Dendritic cell treated with granulocyte-macrophage colony-stimulating factor and Interleukin-4, amounts not matched to agents 40 ng/mL and 50 ng/mL, for 4 days (primary cell): ENCODE measurements at regions not wholly inside any gene's neighbourhood (a gene's known extent, or its start where the extent isn't known, plus 50 kb on each side); places are given as distances from the start of the nearest gene placed in this dataset.
A peak's percentile ranks its signal among the peaks of the same experiment; 100 is the strongest.

Source experiments
- H3K27ac Mint-ChIP-seq: one replicate; pipeline ENCODE4 v1.8.0; 2022; ENCODE audit warnings: mild to moderate bottlenecking, mixed read lengths
- H3K27me3 Mint-ChIP-seq: one replicate; pipeline ENCODE4 v1.8.0; 2022; ENCODE audit warnings: mild to moderate bottlenecking, mixed read lengths
- H3K36me3 Mint-ChIP-seq: one replicate; pipeline ENCODE4 v1.8.0; 2022; ENCODE audit warnings: low read depth, mixed read lengths
- H3K4me1 Mint-ChIP-seq: one replicate; pipeline ENCODE4 v1.8.0; 2022; ENCODE audit warnings: low read depth, mixed read lengths
- H3K4me3 Mint-ChIP-seq: one replicate; pipeline ENCODE4 v1.8.0; 2022; ENCODE audit warnings: mild to moderate bottlenecking, moderate library complexity, mixed read lengths
- H3K9me3 Mint-ChIP-seq: one replicate; pipeline ENCODE4 v1.8.0; 2022; ENCODE audit warnings: mixed read lengths
- intact Hi-C: fragments of 100-400 bp; cut with micrococcal nuclease; formaldehyde crosslinking; loops from one replicate; pipeline ENCODE4 v1.15.0; 2022

DNA sequence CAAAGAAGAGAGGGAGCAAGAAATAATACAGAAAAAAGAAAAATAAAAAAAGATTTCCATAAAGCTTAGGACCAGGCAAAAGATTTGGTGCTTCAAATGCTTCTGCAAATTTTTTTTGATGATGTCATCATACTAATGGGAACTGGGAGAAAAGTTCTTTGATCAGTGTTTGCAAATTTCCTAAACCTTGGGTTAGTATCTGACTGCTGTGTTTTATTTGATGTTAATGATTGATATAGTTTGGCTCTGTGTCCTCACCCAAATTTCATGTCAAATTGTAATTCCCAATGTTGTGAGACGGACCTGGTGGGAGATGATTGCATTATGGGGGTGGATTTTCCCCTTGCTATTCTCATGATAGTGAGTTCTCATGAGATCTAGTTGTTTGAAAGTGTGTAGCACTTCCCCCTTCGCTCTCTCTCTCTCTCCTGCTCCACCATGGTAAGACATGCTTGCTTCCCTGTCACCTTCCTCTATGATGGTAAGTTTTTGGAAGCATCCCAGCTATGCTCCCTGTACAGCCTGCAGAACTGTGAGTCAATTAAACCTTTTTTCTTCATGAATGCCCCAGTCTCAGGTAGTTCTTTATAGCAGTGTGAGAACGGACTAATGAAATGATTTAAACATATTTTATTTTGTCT is 72.6 kb downstream of the TMEM100 start:
- no peaks in the 10 kb centered on the region for H3K36me3 Mint-ChIP-seq
- H3K4me3 Mint-ChIP-seq, result no peak overlapping the region
- H3K27ac Mint-ChIP-seq, result no peak overlapping the region
- no peaks in the 10 kb centered on the region for H3K9me3 Mint-ChIP-seq
- H3K27me3 Mint-ChIP-seq, result peaks cover 4% of the 10 kb centered on the region
- intact Hi-C loops, result loop anchor here (5.0 kb wide), 1 partner anchor 67 kb away; no protein-coding TSS in a partner anchor
- H3K4me1 Mint-ChIP-seq, result peaks cover 15% of the 10 kb centered on the region

DNA sequence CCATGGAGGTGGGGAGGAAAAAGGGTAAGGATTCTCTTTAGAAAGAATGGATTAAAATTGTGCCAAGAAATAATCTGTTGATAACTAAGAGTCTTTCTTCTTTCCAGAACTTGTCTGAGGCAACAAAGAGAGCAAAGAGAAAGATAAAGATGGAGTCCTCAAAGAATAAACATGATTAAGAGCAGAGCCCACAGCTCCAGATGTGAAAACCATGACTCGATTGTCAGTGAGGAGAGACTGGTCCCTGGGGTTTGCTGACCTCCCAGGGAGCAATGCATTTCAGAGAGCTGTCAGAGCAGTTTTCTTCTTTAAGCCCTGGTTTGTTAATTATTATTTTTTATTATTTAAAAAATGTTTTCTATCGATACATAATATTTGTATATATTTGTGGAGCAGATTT is 74.6 kb downstream of the TMEM100 start:
- no peak overlapping the region for H3K4me3 Mint-ChIP-seq
- no peaks in the 10 kb centered on the region for H3K36me3 Mint-ChIP-seq
- no peaks in the 10 kb centered on the region for H3K9me3 Mint-ChIP-seq
- intact Hi-C loops, result no loop called here
- H3K4me1 Mint-ChIP-seq, result peaks cover 15% of the 10 kb centered on the region
- H3K27me3 Mint-ChIP-seq, result peaks cover 4% of the 10 kb centered on the region
- no peak overlapping the region for H3K27ac Mint-ChIP-seq

DNA sequence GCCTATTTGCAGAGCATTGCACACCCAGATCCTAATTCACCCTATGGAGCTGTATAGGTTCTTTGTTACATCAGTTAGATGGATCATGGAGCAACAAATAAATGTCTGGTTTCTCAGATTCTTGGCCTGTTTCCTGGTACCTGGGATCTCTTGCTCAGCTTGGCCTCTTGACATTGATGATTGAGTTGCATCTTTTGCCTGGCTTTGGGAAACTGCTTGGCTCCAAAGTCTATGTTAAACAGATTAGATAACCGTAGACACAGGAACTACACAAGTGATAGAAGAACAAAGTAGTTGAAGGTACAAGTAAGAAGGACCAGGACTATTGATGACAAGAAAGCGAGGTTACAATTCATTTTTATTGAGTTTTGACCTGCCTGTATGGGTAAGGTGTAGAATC is 77.3 kb downstream of the TMEM100 start:
- H3K4me1 Mint-ChIP-seq, result peaks cover 27% of the 10 kb centered on the region
- intact Hi-C loops, result no loop called here
- H3K4me3 Mint-ChIP-seq, result no peak overlapping the region
- peaks cover 4% of the 10 kb centered on the region for H3K27me3 Mint-ChIP-seq
- H3K9me3 Mint-ChIP-seq, result no peaks in the 10 kb centered on the region
- H3K27ac Mint-ChIP-seq, result no peak overlapping the region
- no peaks in the 10 kb centered on the region for H3K36me3 Mint-ChIP-seq

DNA sequence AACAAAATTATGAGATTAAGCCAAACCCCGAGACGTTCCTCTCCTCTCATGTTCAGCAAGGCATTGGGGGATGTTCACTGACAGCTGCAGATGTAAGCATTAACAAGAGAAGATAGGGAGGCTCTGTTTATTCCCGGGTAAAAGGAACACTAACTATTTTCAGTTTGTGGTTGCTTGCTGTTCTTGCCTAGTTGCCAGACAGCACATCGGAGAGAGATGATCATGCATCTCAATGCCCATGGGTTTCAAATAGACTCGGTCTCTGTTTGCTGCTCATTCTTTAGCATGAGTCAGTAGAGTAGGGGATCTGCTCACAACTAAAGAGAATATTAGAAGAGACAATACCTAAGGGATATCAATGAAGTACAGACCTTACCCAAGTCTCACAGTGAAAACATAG is 78.3 kb downstream of the TMEM100 start:
- H3K27ac Mint-ChIP-seq, result no peak overlapping the region
- peaks cover 25% of the 10 kb centered on the region for H3K4me1 Mint-ChIP-seq
- no peaks in the 10 kb centered on the region for H3K9me3 Mint-ChIP-seq
- no peaks in the 10 kb centered on the region for H3K36me3 Mint-ChIP-seq
- H3K4me3 Mint-ChIP-seq, result no peak overlapping the region
- H3K27me3 Mint-ChIP-seq, result peaks cover 4% of the 10 kb centered on the region
- intact Hi-C loops, result no loop called here

DNA sequence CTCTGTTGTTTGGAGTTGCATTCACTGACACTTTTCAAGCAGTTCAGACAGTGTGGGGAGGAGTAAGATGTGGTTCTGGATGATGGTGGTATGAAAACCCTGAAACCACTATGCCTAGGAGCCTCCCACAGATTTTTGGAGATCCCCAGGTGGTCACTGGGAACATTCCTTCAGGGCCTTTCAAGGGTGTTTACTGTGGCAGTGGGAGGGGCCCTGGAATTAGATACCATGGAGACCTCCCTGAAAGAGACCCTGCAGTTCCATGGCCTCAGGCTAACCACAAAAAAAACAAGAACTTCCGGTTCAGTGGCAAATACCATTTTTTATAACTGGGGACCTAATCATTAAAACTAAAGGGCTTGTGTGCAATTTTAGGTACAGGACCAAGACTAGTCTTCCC is 79.9 kb downstream of the TMEM100 start:
- H3K36me3 Mint-ChIP-seq, result no peaks in the 10 kb centered on the region
- peaks cover 25% of the 10 kb centered on the region for H3K4me1 Mint-ChIP-seq
- H3K27ac Mint-ChIP-seq, result no peak overlapping the region
- no peak overlapping the region for H3K4me3 Mint-ChIP-seq
- intact Hi-C loops, result no loop called here
- H3K9me3 Mint-ChIP-seq, result no peaks in the 10 kb centered on the region
- peaks cover under 1% of the 10 kb centered on the region for H3K27me3 Mint-ChIP-seq

DNA sequence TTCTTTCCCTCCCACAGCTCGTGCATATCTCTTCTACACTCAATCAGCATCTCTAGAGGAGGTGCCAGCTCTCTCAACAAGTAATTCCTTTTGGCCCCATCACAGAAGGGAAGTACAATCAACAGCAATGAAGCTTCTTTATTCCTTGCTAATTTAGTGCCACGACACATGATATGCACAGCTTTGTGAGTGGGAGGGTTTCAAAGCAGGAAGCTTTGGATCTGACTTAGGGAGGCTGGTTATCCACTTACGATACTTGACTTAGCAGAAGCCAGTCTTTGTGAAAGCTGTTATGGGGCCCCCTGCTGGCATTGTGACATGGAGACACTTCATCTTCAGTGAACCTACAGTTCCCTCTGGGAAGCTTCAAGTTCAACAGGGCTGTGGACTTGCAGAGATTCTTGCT is 81.0 kb downstream of the TMEM100 start:
- Mint-ChIP-seq H3K27me3 (no peaks in the 10 kb centered on the region), H3K4me1 (peaks cover 25% of the 10 kb centered on the region), H3K36me3 (no peaks in the 10 kb centered on the region), H3K9me3 (no peaks in the 10 kb centered on the region), H3K4me3 (no peak overlapping the region), H3K27ac (no peak overlapping the region)
- intact Hi-C loops, result loop anchor here (1.0 kb wide), 1 partner anchor 115 kb away; no protein-coding TSS in a partner anchor

DNA sequence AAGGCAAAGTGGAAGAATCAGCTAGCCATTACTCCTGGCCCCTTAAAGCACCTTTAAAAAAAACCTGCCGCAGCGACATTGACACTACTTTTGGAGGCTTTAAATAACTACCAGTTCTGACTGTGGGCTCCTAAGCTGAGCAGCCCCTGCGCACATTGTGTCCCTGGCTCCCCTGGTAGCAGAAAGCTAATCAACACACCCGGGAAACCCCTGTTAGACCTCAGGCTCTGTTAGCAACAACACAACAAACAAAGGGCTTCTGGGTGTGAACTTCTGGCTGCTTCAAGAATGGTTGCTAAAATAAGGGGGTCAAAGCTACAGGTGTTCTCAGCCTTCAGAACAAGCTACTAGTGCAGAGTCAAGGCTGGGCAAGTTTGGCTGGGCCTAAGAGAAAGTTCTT is 83.6 kb downstream of the TMEM100 start:
- no peaks in the 10 kb centered on the region for H3K9me3 Mint-ChIP-seq
- no peak overlapping the region for H3K27ac Mint-ChIP-seq
- H3K27me3 Mint-ChIP-seq, result no peaks in the 10 kb centered on the region
- intact Hi-C loops, result no loop called here
- H3K4me1 Mint-ChIP-seq, result peaks cover 29% of the 10 kb centered on the region
- no peak overlapping the region for H3K4me3 Mint-ChIP-seq
- no peaks in the 10 kb centered on the region for H3K36me3 Mint-ChIP-seq

DNA sequence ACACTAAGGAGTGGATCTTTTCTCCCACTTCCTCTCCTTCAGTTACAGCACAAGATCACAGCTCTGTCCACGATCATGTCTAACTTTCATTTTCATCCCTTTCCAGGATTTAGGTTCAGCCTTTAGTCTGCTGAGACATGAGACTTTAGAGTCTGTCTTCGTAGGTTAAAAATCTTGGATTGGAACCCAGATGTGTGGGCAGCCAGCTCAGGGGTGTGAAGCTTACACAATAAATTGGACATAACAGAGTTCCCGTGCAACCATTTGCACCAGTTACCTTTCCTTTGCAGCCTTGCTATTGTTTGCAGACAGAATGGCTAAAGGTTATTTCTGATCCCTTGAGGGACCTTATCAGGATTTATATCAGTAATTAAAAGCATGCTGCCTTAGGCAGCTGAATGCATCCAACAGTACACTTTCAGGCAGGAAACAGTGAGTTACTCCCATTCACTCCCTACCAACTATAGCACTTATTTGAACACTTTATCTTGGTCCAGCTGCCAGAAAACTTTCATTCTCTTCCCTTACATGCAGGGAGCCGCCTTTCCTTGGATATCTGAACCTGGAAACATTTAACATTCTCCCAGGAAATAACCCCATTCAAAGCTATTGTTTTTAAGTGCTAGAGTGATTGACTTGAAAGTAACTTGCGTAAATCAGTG is 87.3 kb downstream of the TMEM100 start:
- Mint-ChIP-seq H3K36me3 (no peaks in the 10 kb centered on the region), H3K9me3 (no peaks in the 10 kb centered on the region), H3K27ac (no peak overlapping the region), H3K4me1 (peaks cover 15% of the 10 kb centered on the region), H3K4me3 (peak overlapping the region; percentile 30), H3K27me3 (peaks cover 3% of the 10 kb centered on the region)
- intact Hi-C loops, result no loop called here

DNA sequence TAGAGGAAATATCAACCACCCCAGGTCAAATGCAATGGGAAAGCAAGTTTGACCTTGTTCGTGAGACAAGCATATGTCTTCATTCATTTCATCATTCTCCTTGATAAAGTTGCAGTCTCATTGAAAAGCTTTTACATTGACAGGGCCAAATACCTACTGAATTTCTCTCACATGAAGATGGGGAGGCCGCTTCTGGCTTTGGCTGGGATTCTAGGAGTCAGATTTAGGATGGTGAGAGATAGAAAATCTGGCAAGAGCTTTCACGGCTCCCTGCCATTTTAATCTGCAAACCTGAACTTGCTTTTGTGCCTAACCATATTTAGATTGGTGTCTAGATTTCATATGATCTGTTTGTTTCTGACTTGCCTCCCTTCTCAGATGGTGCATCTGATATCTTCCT is 88.0 kb downstream of the TMEM100 start:
- Mint-ChIP-seq H3K36me3 (no peaks in the 10 kb centered on the region), H3K4me1 (peaks cover 9% of the 10 kb centered on the region)

DNA sequence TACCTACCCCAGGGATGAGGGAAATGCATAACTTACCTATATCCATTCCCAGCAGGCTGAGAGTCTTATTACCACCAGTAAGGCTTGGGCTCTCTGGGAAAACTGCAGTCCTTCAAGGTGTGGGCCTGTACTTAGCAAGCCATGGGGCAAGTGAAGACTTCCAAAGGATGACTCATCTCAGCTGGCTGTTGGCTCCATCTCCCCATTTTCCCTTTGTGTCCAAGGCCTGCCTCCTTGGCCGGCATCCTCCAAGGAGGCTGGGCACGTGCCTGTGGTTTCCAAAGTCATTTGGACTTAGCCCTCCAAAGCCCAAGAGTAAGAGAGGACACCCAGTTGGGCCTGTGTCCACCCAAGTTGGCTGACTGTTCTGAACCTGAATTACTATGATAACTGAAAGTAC is 89.8 kb downstream of the TMEM100 start:
- Mint-ChIP-seq H3K4me3 (no peak overlapping the region), H3K27ac (no peak overlapping the region), H3K9me3 (peaks cover 6% of the 10 kb centered on the region), H3K27me3 (peaks cover 5% of the 10 kb centered on the region), H3K36me3 (peaks cover 3% of the 10 kb centered on the region), H3K4me1 (peaks cover 8% of the 10 kb centered on the region)
- intact Hi-C loops, result no loop called here

More for the DNA sequence above, 88.0 kb downstream of the TMEM100 start:
- H3K4me3 Mint-ChIP-seq, result no peak overlapping the region
- no peaks in the 10 kb centered on the region for H3K9me3 Mint-ChIP-seq
- H3K27ac Mint-ChIP-seq, result no peak overlapping the region
- intact Hi-C loops, result no loop called here
- H3K27me3 Mint-ChIP-seq, result peaks cover 5% of the 10 kb centered on the region

DNA sequence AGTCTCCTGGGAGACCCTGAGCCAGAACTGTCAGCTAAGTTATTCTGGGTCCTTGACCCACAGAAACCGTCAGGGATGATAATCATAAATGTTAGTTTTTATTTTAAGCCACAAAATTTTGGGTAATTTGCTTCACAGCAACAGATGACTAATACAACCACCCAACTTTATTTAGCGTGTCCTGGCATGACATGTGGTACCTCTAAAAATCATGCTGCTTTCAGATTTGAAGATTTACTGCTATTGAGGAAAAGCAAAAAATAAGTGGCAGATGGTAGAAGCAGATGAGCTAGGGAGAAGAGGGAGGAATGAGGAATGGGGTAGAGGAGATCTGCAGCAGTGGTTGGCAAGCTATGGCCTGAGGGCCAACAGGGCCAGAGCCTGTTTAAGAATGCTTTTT is 90.4 kb downstream of the TMEM100 start:
- intact Hi-C loops, result no loop called here
- peaks cover 5% of the 10 kb centered on the region for H3K27me3 Mint-ChIP-seq
- H3K27ac Mint-ChIP-seq, result no peak overlapping the region
- H3K4me1 Mint-ChIP-seq, result peaks cover 8% of the 10 kb centered on the region
- no peak overlapping the region for H3K4me3 Mint-ChIP-seq
- peaks cover 5% of the 10 kb centered on the region for H3K36me3 Mint-ChIP-seq
- H3K9me3 Mint-ChIP-seq, result peaks cover 9% of the 10 kb centered on the region

DNA sequence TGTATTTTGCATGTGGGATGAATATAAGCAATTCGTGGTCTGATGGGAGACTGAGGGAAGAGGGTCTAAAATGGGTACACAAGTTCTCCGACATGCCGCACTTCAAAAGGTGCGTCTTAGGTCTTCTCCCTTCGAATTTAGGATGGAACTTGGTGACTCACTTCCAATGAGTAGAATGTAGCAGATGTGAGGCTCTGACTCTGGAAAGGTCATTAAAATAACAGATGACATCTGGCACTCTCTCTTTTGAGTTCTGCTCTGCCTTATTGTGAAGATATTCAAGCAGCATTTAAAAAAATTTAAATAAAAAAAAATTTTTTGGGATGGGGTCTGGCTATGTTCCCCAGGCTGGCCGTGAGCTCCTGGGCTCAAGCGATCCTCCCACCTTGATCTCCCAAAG is 92.7 kb downstream of the TMEM100 start:
- peaks cover 5% of the 10 kb centered on the region for H3K36me3 Mint-ChIP-seq
- H3K27me3 Mint-ChIP-seq, result peaks cover 5% of the 10 kb centered on the region
- H3K4me3 Mint-ChIP-seq, result no peak overlapping the region
- peaks cover 4% of the 10 kb centered on the region for H3K4me1 Mint-ChIP-seq
- H3K27ac Mint-ChIP-seq, result no peak overlapping the region
- peaks cover 9% of the 10 kb centered on the region for H3K9me3 Mint-ChIP-seq
- intact Hi-C loops, result no loop called here

DNA sequence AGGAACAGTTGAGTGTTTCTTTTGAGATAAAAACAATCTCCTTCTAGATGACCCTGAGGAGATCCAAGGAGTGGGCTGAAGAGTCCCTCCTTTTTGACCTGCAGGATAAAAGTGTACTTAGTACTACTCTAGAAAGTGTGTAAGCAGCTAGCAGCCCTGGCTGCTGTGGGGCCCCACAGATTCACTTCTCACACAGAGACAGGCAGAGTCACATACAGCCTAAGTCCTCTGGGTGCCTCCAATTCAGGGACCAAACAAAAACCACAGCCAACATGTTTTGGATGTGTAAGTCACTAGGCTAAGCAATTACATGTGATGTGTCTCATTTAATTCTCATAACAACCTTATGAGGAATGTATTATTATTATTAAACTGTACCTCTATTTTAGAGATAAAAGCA is 97.1 kb downstream of the TMEM100 start:
- no peak overlapping the region for H3K27ac Mint-ChIP-seq
- peaks cover 16% of the 10 kb centered on the region for H3K27me3 Mint-ChIP-seq
- intact Hi-C loops, result no loop called here
- no peak overlapping the region for H3K4me3 Mint-ChIP-seq
- H3K36me3 Mint-ChIP-seq, result peaks cover 5% of the 10 kb centered on the region
- no peaks in the 10 kb centered on the region for H3K4me1 Mint-ChIP-seq
- peaks cover 9% of the 10 kb centered on the region for H3K9me3 Mint-ChIP-seq

DNA sequence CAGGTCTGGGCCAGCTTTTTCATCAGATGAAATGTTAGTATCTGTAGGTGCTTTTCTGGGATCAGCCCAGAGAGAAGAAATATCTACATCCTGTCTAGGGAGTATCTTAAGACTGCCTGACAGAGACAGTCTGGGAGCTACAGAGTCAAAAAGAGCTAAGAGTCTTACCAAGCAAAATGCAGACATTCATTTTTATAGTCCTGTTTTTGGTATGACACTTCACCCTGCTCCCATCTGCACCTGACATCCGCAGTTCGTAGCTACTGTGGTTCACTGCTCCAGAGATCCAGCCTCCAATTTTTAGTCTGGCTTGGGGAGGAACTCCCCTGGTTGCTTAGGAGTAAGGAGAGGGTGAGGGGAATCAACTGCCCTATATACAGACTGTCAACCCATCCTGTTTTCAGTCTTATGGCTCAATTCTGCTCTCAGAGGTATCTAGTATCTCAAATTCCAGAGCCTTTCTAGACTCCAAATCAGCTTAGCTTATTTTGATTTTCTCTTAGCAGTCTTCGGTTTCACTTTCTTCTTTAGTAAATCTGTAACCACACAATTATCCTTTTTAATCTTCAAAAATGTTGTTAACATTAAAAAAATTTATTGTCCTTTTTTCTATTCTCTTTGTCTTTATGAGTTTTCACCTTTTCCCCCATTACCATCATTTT is 97.8 kb downstream of the TMEM100 start:
- Mint-ChIP-seq H3K9me3 (peaks cover 9% of the 10 kb centered on the region), H3K4me1 (no peaks in the 10 kb centered on the region), H3K27ac (no peak overlapping the region), H3K36me3 (peaks cover 5% of the 10 kb centered on the region), H3K27me3 (peaks cover 18% of the 10 kb centered on the region), H3K4me3 (no peak overlapping the region)
- intact Hi-C loops, result no loop called here
